HEK293 (cell line): ENCODE measurements at regions not wholly inside any gene's neighbourhood (a gene's known extent, or its start where the extent isn't known, plus 50 kb on each side); places are given as distances from the start of the nearest gene placed in this dataset.

Source experiments
- GFI1B ChIP-seq: fragments of 450-650 bp; formaldehyde crosslinking; IDR thresholded peaks from 2 replicates; pipeline ENCODE4 v1.5.1; 2016; ENCODE audit warnings: missing biosample characterization, missing genetic modification characterization
- GLI2 ChIP-seq: fragments of 450-650 bp; formaldehyde crosslinking; IDR thresholded peaks from 2 replicates; pipeline ENCODE4; 2017; ENCODE audit warnings: missing biosample characterization, missing genetic modification characterization, low read depth, borderline replicate concordance
- KLF10 ChIP-seq: fragments of 450-650 bp; IDR thresholded peaks from 2 replicates; pipeline ENCODE4 v1.5.1; 2018; ENCODE audit warnings: missing biosample characterization, mild to moderate bottlenecking, missing genetic modification characterization
- KLF8 ChIP-seq: fragments of 450-650 bp; formaldehyde crosslinking; IDR thresholded peaks from 2 replicates; pipeline ENCODE4 v1.5.1; 2016; ENCODE audit warnings: missing biosample characterization, missing genetic modification characterization
- KLF9 ChIP-seq: fragments of 450-650 bp; formaldehyde crosslinking; IDR thresholded peaks from 2 replicates; pipeline ENCODE4 v1.5.1; 2016; ENCODE audit warnings: missing biosample characterization, missing genetic modification characterization, low read depth
- MYNN ChIP-seq: fragments of 450-650 bp; formaldehyde crosslinking; IDR thresholded peaks from 2 replicates; pipeline ENCODE4 v1.5.1; 2016; ENCODE audit warnings: missing biosample characterization, missing genetic modification characterization, borderline replicate concordance
- OSR2 ChIP-seq: fragments of 450-650 bp; formaldehyde crosslinking; IDR thresholded peaks from 2 replicates; pipeline ENCODE4 v1.5.1; 2016; ENCODE audit warnings: missing biosample characterization, missing genetic modification characterization
- PRDM1 ChIP-seq: fragments of 450-650 bp; formaldehyde crosslinking; IDR thresholded peaks from 2 replicates; pipeline ENCODE4; 2016; ENCODE audit warnings: missing biosample characterization, missing genetic modification characterization
- SALL2 ChIP-seq: fragments of 450-650 bp; formaldehyde crosslinking; IDR thresholded peaks from 2 replicates; pipeline ENCODE4 v1.5.0; 2017; ENCODE audit warnings: missing biosample characterization, mild to moderate bottlenecking, missing genetic modification characterization, borderline replicate concordance
- SP2 ChIP-seq: fragments of 450-650 bp; formaldehyde crosslinking; IDR thresholded peaks from 2 replicates; pipeline ENCODE4 v1.5.1; 2016; ENCODE audit warnings: missing biosample characterization, missing genetic modification characterization
- ZEB2 ChIP-seq: fragments of 450-650 bp; formaldehyde crosslinking; IDR thresholded peaks from 2 replicates; pipeline ENCODE4 v1.5.1; 2016; ENCODE audit warnings: missing biosample characterization, missing genetic modification characterization
- ZFP3 ChIP-seq: fragments of 450-650 bp; formaldehyde crosslinking; IDR thresholded peaks from 2 replicates; pipeline ENCODE4 v1.5.1; 2016; ENCODE audit warnings: low read depth, missing biosample characterization, missing genetic modification characterization
- ZFP37 ChIP-seq: fragments of 450-650 bp; formaldehyde crosslinking; IDR thresholded peaks from 2 replicates; pipeline ENCODE4 v1.5.1; 2016; ENCODE audit warnings: missing biosample characterization, missing genetic modification characterization
- ZIC2 ChIP-seq: fragments of 450-650 bp; formaldehyde crosslinking; IDR thresholded peaks from 2 replicates; pipeline ENCODE4 v1.5.1; 2016; ENCODE audit warnings: missing biosample characterization, missing genetic modification characterization
- ZNF112 ChIP-seq: fragments of 450-650 bp; formaldehyde crosslinking; IDR thresholded peaks from 2 replicates; pipeline ENCODE4 v1.5.0; 2017; ENCODE audit warnings: missing biosample characterization, missing genetic modification characterization
- ZNF121 ChIP-seq: fragments of 450-650 bp; formaldehyde crosslinking; IDR thresholded peaks from 2 replicates; pipeline ENCODE4 v1.5.1; 2016; ENCODE audit warnings: missing biosample characterization, missing genetic modification characterization
- ZNF138 ChIP-seq: fragments of 450-650 bp; formaldehyde crosslinking; IDR thresholded peaks from 2 replicates; pipeline ENCODE4 v1.5.1; 2016; ENCODE audit warnings: missing biosample characterization, missing genetic modification characterization, borderline replicate concordance
- ZNF16 ChIP-seq: fragments of 450-650 bp; formaldehyde crosslinking; IDR thresholded peaks from 2 replicates; pipeline ENCODE4 v1.5.1; 2016; ENCODE audit warnings: low read depth, missing biosample characterization, missing genetic modification characterization
- ZNF24 ChIP-seq: fragments of 450-650 bp; formaldehyde crosslinking; IDR thresholded peaks from 2 replicates; pipeline ENCODE4 v1.5.1; 2016; ENCODE audit warnings: missing biosample characterization, missing genetic modification characterization
- ZNF274 ChIP-seq, 2 experiments: fragments of 200-500 bp in 1 of 2; fragments of 450-650 bp in 1 of 2; sonication (Bioruptor generic) in 1 of 2; formaldehyde crosslinking in 1 of 2; IDR thresholded peaks; 2 replicates each; pipeline versions ENCODE4 v1.5.1 to v1.6.1; 2014 to 2016; ENCODE audit warnings: borderline replicate concordance in 1 of 2, inconsistent platforms in 1 of 2, low read length in 1 of 2, missing biosample characterization in 1 of 2, missing genetic modification characterization in 1 of 2
- ZNF311 ChIP-seq: fragments of 450-650 bp; formaldehyde crosslinking; IDR thresholded peaks from 2 replicates; pipeline ENCODE4 v1.5.1; 2017; ENCODE audit warnings: missing biosample characterization, missing genetic modification characterization, borderline replicate concordance
- ZNF501 ChIP-seq: fragments of 450-650 bp; formaldehyde crosslinking; IDR thresholded peaks from 2 replicates; pipeline ENCODE4 v1.5.1; 2016; ENCODE audit warnings: missing biosample characterization, missing genetic modification characterization
- ZNF510 ChIP-seq: fragments of 450-650 bp; formaldehyde crosslinking; IDR thresholded peaks from 2 replicates; pipeline ENCODE4 v1.5.1; 2018; ENCODE audit warnings: mild to moderate bottlenecking, missing genetic modification characterization, missing biosample characterization; ENCODE audit not compliant: insufficient replicate concordance
- ZNF529 ChIP-seq: fragments of 450-650 bp; formaldehyde crosslinking; IDR thresholded peaks from 2 replicates; pipeline ENCODE4 v1.5.1; 2017; ENCODE audit warnings: missing genetic modification characterization, missing biosample characterization; ENCODE audit not compliant: insufficient replicate concordance
- ZNF561 ChIP-seq: fragments of 450-650 bp; IDR thresholded peaks from 2 replicates; pipeline ENCODE4 v1.5.1; 2018; ENCODE audit warnings: missing biosample characterization, missing genetic modification characterization, borderline replicate concordance
- ZNF621 ChIP-seq: fragments of 450-650 bp; formaldehyde crosslinking; IDR thresholded peaks from 2 replicates; pipeline ENCODE4 v1.5.1; 2017; ENCODE audit warnings: missing biosample characterization, missing genetic modification characterization
- ZNF677 ChIP-seq: fragments of 450-650 bp; IDR thresholded peaks from 2 replicates; pipeline ENCODE4 v1.5.0; 2018; ENCODE audit warnings: missing biosample characterization, mild to moderate bottlenecking, missing genetic modification characterization, moderate library complexity
- ZNF785 ChIP-seq: fragments of 450-650 bp; formaldehyde crosslinking; IDR thresholded peaks from 2 replicates; pipeline ENCODE4 v1.5.1; 2016; ENCODE audit warnings: missing biosample characterization, missing genetic modification characterization
- ZSCAN30 ChIP-seq: fragments of 450-650 bp; IDR thresholded peaks from 2 replicates; pipeline ENCODE4 v1.5.1; 2018; ENCODE audit warnings: missing biosample characterization, mild to moderate bottlenecking, missing genetic modification characterization, moderate library complexity
- TF ChIP-seq, protein P1 (sequence below): fragments of 450-650 bp; formaldehyde crosslinking; IDR thresholded peaks from 2 replicates; pipeline ENCODE4 v1.5.1; 2016; ENCODE audit warnings: missing biosample characterization, missing genetic modification characterization
- TF ChIP-seq, protein P2 (sequence below): fragments of 450-650 bp; formaldehyde crosslinking; IDR thresholded peaks from 2 replicates; pipeline ENCODE4 v1.5.1; 2016; ENCODE audit warnings: missing biosample characterization, missing genetic modification characterization
- TF ChIP-seq, protein P3 (sequence below): fragments of 450-650 bp; formaldehyde crosslinking; IDR thresholded peaks from 2 replicates; pipeline ENCODE4 v1.5.1; 2016; ENCODE audit warnings: missing biosample characterization, missing genetic modification characterization
- TF ChIP-seq, protein P4 (sequence below): fragments of 450-650 bp; formaldehyde crosslinking; IDR thresholded peaks from 2 replicates; pipeline ENCODE4 v1.5.1; 2016; ENCODE audit warnings: missing biosample characterization, missing genetic modification characterization

DNA sequence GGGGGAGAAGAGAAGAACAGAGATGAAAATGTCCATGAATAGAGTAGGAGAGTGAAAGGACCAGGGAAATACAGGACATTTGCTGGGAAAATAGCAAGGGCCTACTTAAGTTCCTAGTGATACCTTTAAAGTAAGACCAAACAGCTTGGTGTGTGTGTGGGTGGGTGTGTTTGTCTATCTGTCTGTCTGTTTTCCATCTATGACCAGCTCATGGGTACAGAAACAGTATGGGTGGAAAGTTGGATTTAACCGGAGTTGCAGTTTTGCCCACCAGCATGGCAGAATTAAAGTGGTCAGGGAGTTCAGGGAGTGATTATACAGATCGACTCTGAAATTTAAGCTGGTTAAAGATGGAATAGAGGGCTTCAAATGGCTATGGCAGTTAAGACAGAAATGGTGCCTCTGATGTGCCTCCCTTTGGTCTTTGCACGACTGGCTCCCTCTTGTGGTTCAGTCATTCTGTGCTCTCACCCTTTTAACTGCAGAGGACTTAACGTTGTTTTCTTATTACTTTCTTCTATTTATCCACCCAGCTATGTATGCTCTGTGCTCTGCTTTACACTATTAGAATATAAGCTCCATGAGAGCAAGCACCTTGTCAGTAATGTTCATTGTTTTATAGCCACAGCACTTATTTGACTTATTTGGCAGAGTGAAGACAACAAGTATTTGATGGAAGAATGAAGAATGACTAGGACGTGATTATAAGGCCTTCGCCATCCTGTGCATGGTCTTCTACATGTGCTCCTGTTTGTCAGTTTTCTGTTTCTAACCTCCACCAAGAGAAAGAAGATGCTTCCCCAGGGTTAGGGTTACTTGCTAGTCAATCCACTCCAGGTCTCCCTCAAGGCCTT, 72.7 kb upstream of the AK4 start (continued):
- TF ChIP-seq PRDM1: peak; percentile 47; the same call in 1 of the 2 replicates
- TF ChIP-seq ZNF24 (tag by site-specific recombination): no peak
- TF ChIP-seq ZNF677: no peak
- TF ChIP-seq ZFP3 (tag by site-specific recombination): no peak
- no peak for TF ChIP-seq OSR2 (tag by site-specific recombination)
- TF ChIP-seq GFI1B (tag by site-specific recombination): no peak
- TF ChIP-seq ZNF501 (tag by site-specific recombination): no peak
- no peak for TF ChIP-seq ZIC2 (tag by site-specific recombination)
- TF ChIP-seq ZNF16 (tag by site-specific recombination): no peak
- no peak for TF ChIP-seq KLF9 (tag by site-specific recombination)
- no peak for TF ChIP-seq GLI2 (tag by site-specific recombination)
- TF ChIP-seq ZNF621 (tag by site-specific recombination): no peak
- TF ChIP-seq KLF8 (tag by site-specific recombination): no peak
- TF ChIP-seq ZSCAN30 (tag by site-specific recombination): no peak
- TF ChIP-seq ZNF138 (tag by site-specific recombination): no peak
- no peak for TF ChIP-seq ZNF274 (IDR thresholded peaks at IDR 0.05; ENCODE audit: low read length)
- no peak for TF ChIP-seq ZNF274 (tag by site-specific recombination; IDR thresholded peaks at IDR 0.05; ENCODE audit: borderline replicate concordance)
- TF ChIP-seq SP2 (tag by site-specific recombination): no peak
- TF ChIP-seq, protein P1, sequence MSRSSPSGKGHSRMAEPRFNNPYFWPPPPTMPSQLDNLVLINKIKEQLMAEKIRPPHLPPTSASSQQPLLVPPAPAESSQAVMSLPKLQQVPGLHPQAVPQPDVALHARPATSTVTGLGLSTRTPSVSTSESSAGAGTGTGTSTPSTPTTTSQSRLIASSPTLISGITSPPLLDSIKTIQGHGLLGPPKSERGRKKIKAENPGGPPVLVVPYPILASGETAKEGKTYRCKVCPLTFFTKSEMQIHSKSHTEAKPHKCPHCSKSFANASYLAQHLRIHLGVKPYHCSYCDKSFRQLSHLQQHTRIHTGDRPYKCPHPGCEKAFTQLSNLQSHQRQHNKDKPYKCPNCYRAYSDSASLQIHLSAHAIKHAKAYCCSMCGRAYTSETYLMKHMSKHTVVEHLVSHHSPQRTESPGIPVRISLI (tag by site-specific recombination): no peak
- no peak for TF ChIP-seq ZFP37 (tag by site-specific recombination)
- TF ChIP-seq, protein P2, sequence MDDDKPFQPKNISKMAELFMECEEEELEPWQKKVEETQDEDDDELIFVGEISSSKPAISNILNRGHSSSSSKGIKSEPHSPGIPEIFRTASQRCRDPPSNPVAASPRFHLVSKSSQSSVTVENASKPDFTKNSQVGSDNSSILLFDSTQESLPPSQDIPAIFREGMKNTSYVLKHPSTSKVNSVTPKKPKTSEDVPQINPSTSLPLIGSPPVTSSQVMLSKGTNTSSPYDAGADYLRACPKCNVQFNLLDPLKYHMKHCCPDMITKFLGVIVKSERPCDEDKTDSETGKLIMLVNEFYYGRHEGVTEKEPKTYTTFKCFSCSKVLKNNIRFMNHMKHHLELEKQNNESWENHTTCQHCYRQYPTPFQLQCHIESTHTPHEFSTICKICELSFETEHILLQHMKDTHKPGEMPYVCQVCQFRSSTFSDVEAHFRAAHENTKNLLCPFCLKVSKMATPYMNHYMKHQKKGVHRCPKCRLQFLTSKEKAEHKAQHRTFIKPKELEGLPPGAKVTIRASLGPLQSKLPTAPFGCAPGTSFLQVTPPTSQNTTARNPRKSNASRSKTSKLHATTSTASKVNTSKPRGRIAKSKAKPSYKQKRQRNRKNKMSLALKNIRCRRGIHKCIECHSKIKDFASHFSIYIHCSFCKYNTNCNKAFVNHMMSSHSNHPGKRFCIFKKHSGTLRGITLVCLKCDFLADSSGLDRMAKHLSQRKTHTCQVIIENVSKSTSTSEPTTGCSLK (tag by site-specific recombination): no peak
- TF ChIP-seq MYNN (tag by site-specific recombination): no peak
- TF ChIP-seq ZNF561 (tag by site-specific recombination): no peak
- TF ChIP-seq ZNF311 (tag by site-specific recombination): no peak
- TF ChIP-seq, protein P3, sequence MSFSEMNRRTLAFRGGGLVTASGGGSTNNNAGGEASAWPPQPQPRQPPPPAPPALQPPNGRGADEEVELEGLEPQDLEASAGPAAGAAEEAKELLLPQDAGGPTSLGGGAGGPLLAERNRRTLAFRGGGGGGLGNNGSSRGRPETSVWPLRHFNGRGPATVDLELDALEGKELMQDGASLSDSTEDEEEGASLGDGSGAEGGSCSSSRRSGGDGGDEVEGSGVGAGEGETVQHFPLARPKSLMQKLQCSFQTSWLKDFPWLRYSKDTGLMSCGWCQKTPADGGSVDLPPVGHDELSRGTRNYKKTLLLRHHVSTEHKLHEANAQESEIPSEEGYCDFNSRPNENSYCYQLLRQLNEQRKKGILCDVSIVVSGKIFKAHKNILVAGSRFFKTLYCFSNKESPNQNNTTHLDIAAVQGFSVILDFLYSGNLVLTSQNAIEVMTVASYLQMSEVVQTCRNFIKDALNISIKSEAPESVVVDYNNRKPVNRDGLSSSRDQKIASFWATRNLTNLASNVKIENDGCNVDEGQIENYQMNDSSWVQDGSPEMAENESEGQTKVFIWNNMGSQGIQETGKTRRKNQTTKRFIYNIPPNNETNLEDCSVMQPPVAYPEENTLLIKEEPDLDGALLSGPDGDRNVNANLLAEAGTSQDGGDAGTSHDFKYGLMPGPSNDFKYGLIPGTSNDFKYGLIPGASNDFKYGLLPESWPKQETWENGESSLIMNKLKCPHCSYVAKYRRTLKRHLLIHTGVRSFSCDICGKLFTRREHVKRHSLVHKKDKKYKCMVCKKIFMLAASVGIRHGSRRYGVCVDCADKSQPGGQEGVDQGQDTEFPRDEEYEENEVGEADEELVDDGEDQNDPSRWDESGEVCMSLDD (tag by site-specific recombination): no peak
- TF ChIP-seq ZNF529 (tag by site-specific recombination): no peak
- no peak for TF ChIP-seq SALL2
- no peak for TF ChIP-seq ZNF510 (tag by site-specific recombination)
- TF ChIP-seq, protein P4, sequence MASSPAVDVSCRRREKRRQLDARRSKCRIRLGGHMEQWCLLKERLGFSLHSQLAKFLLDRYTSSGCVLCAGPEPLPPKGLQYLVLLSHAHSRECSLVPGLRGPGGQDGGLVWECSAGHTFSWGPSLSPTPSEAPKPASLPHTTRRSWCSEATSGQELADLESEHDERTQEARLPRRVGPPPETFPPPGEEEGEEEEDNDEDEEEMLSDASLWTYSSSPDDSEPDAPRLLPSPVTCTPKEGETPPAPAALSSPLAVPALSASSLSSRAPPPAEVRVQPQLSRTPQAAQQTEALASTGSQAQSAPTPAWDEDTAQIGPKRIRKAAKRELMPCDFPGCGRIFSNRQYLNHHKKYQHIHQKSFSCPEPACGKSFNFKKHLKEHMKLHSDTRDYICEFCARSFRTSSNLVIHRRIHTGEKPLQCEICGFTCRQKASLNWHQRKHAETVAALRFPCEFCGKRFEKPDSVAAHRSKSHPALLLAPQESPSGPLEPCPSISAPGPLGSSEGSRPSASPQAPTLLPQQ (tag by site-specific recombination): peak; percentile 83
- no peak for TF ChIP-seq ZNF121 (tag by site-specific recombination)
- TF ChIP-seq ZEB2 (tag by site-specific recombination): no peak
- no peak for TF ChIP-seq ZNF785
- TF ChIP-seq KLF10 (tag by site-specific recombination): no peak
- no peak for TF ChIP-seq ZNF112 (tag by site-specific recombination)
